HUES6 (cell line): ENCODE measurements at regions not wholly inside any gene's neighbourhood (a gene's known extent, or its start where the extent isn't known, plus 50 kb on each side); places are given as distances from the start of the nearest gene placed in this dataset.
"Not testable (repeated sequence)": the region's sequence is repeated elsewhere in the genome, so short reads cannot be mapped to it uniquely, and the experiment has no call there.

Experiments used
- H3K27ac ChIP-seq: 2 replicates; pipeline ENCODE4 v1.7.0; 2013; ENCODE audit warnings: low read depth, mild to moderate bottlenecking, low read length, inconsistent platforms
- H3K27me3 ChIP-seq: 2 replicates; pipeline ENCODE4 v1.6.1; 2013; ENCODE audit warnings: low read length; ENCODE audit not compliant: control insufficient read depth, insufficient read depth
- H3K36me3 ChIP-seq: 2 replicates; pipeline ENCODE4 v1.6.1; 2013; ENCODE audit warnings: low read length; ENCODE audit not compliant: control insufficient read depth, insufficient read depth
- H3K4me1 ChIP-seq: 2 replicates; pipeline ENCODE4 v1.6.1; 2013; ENCODE audit warnings: low read length; ENCODE audit not compliant: control insufficient read depth, insufficient read depth
- H3K4me3 ChIP-seq: 2 replicates; pipeline ENCODE4 v1.5.1; 2013; ENCODE audit warnings: low read depth, low read length
- H3K9ac ChIP-seq: one replicate; pipeline ENCODE4 v1.6.1; 2013; ENCODE audit warnings: mild to moderate bottlenecking, low read length
- H3K9me3 ChIP-seq: 2 replicates; pipeline ENCODE4 v1.6.1; 2013; ENCODE audit warnings: low read depth, low read length; ENCODE audit not compliant: control insufficient read depth, insufficient read depth

DNA sequence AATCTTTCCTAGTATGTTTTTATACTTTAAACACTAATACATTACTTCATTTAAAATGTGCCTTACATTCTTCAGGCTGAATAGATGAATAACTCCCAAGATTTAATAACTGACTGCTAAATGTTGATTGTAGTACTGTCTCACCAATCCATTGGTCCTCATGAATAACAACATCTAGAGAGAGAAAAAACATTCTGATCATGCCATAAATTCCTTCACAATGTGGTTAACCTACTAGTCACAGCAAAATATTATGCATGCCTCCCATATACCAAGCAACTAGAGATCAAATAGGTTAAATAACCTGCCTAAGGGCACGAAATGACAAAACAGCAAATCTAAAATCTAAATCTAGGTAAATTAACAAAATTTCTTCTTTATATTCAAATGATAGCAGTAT, 66.2 kb downstream of the SYT15 start:
- H3K27me3 ChIP-seq, H3K36me3 ChIP-seq, H3K27ac ChIP-seq, H3K9me3 ChIP-seq, H3K4me3 ChIP-seq, H3K9ac ChIP-seq, H3K4me1 ChIP-seq: not testable (repeated sequence)

DNA sequence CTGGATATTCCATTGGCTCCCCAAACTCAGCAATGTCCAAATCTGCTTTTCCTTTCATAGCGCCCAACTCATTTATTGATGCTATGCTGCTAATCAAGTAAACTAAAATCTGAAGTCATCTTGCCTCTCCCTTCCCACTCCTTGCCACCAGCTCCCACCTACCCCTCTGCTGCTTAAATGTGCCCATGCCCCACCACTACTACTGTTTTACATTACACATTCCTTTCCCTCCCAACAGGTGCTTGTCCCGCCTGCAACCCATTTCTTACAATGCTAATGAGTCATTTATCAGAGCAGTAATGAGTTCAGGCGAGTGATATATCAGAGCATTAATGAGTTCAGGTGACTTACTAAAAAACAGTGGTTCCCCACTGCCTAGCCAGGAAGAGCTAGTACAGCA, 67.2 kb downstream of the SYT15 start:
- H3K4me3 ChIP-seq, H3K9ac ChIP-seq, H3K27ac ChIP-seq, H3K4me1 ChIP-seq, H3K27me3 ChIP-seq, H3K9me3 ChIP-seq, H3K36me3 ChIP-seq: not testable (repeated sequence)

DNA sequence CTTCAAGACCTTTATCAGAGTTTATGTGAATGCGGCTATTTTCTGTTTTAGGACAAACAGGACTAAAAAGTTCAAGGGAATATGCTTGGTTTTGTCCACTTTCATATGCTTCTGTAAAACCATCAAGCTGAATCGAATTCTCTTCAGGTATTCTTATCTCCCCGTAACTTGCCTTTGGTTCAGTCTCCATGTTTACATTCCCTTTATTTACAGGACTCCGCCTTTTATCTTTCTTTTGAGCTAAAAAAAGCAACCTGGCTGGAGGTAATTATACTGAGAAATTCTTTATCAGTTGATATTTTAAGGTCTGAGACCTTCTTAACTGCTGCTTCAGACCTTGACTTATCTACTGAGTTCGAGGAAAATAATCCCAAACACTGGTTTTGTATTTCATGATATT, 72.0 kb downstream of the SYT15 start:
- H3K4me1 ChIP-seq, H3K27ac ChIP-seq, H3K36me3 ChIP-seq, H3K27me3 ChIP-seq, H3K4me3 ChIP-seq, H3K9ac ChIP-seq, H3K9me3 ChIP-seq: not testable (repeated sequence)

DNA sequence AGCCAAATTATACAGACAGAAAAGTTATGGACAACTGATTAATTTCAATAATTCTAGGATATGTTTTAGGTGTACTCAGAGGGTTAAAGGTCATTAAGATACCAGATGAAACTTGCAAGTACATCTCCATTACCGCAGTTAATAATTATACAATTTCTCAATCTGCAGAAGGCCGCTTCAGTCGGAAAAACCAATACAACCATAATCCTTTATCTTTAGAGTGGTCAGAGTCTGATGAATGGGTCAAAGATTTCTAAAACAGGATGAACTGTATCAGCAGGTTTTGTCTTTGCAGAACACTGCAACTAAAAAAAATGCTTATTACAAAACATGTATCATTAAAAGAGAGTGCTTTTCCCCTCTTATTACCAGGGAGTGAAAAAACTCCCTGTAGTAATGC, 78.5 kb downstream of the SYT15 start:
- not testable (repeated sequence) for H3K36me3 ChIP-seq, H3K4me3 ChIP-seq, H3K27ac ChIP-seq, H3K9ac ChIP-seq, H3K27me3 ChIP-seq, H3K9me3 ChIP-seq, H3K4me1 ChIP-seq

DNA sequence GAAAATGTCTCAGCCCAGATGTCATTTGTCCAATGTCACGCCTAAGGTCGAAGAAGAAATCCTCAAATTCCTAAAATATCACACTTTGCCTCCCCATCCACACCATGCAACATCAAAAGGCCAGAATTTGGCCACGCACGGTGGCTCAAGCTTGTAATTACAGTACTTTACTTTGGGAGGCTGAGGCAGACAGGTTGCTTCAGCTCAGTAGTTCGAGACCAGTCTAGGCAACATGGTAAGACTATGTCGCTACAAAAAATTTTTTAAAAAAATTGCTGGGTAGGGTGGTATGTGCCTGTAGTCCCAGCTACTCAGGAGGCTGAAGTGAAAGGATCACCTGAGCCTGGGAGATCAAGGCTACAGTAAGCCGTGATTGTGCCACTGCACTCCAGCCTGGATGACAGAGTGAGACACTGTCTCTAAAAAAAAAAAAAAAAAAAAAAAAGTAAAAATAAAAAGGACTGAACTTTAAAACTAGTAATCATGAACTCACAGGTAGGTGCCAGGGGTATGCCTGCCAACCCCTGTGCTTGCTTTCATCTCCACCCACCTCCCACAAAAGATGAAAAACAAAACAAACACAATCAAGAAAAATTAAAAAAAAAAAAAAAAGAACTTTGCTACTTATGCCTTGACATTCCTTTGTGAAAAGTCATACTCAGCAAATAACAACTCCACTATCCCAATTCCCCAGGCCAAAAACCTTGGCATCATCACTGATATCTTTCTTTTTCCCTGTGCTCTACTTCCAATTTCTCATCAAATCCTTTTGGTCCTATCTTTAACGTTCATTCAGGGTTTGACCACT, 81.3 kb downstream of the SYT15 start:
- H3K9ac ChIP-seq, H3K4me3 ChIP-seq, H3K27ac ChIP-seq, H3K36me3 ChIP-seq, H3K9me3 ChIP-seq, H3K4me1 ChIP-seq, H3K27me3 ChIP-seq: not testable (repeated sequence)

DNA sequence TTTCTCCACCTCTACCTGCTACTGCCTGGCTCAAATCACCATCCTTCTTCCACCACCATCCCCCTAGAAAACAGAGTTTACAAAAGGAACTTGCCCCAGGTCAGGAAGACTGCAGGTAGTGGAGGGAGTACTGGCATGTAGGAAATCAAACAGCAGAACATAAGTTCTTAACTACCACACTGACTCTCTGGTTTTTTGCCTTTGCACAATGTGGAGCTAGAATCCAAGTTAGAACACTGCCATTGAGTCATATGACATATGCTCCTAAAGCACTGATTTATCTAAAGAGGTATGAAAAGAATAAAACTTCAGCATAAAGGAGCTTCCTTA, 81.9 kb downstream of the SYT15 start:
- not testable (repeated sequence) for H3K4me3 ChIP-seq, H3K4me1 ChIP-seq, H3K27ac ChIP-seq, H3K9me3 ChIP-seq, H3K36me3 ChIP-seq, H3K9ac ChIP-seq, H3K27me3 ChIP-seq

DNA sequence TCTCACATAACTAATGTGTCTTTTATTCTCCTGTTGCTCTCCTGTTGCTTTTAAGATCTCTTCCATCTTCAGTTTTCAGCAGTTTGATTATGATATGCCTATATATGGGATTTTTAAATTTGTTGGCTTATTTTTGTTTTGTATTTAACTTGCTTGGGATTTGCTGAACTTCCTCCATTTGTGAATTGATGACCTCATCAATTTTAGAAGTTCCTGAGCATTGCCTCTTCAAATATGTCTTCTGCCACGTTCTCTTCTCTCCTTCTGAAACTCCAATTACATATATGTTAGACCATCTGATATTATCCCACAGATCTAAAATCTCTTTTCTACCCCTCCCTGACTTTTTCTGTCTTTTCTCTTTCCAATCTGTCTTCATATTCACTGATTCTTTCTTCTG, 86.6 kb downstream of the SYT15 start:
- H3K27me3 ChIP-seq, H3K9ac ChIP-seq: not testable (repeated sequence)

DNA sequence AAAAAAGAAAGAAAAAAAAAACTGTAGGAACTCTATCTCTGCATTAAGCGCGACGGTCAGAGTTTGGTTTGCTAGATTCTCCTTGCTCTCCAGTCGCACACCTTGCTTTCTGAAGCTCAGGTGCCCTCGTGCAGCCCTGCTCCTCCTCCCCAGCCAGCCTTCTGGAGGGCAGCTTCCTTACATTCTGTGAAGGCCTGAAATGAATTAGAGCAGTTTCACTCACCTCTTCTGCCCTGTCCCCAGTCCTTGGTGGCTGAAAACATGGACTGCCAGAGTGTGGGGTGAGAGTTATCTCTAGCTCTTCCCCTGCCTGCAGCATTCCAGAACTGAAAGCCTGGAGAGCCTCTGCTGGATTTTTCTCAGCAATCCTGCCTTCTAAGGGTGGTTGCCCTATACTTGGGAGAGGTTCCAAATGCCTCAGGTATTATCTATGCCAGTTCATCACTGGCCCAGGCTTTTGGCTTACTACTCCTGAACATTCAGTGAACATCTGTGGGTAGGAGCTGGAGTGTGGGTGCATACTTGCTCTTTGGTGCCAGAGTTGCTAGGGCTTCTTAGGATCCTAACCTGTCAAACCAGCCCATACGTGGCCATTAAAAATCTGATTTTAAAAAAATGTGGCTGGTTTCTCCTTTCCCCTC, 89.5 kb downstream of the SYT15 start:
- not testable (repeated sequence) for H3K9me3 ChIP-seq, H3K27me3 ChIP-seq, H3K4me1 ChIP-seq, H3K9ac ChIP-seq, H3K27ac ChIP-seq, H3K4me3 ChIP-seq, H3K36me3 ChIP-seq

More for the DNA sequence above, 86.6 kb downstream of the SYT15 start:
- H3K27ac ChIP-seq, H3K36me3 ChIP-seq, H3K4me3 ChIP-seq, H3K9me3 ChIP-seq, H3K4me1 ChIP-seq: not testable (repeated sequence)

DNA sequence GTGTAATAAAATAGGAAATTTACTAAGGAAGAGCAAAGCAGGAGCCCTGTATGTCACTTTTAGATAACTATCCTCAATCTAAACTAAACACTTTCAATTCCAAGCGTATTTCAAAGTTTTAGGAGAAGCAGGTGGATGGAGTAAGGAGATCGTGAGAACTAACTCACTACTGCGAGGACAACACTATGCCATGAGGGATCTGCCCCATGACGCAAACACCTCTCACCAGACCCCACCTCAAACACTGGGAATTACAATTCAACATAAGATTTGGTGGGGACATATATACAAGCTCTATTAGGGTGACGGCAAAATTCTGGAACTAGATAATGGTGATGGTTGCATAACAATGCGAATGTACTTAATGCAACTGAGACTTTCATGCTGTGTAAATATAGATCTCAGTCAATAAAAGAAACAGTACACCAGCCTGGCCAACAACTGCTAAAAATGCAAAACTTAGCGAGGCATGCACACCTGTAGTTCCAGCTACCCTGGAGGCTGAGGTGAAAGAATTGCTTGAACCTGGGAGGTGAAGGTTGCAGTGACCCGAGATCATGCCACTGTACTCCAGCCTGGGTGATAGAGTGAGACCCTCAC, 99.0 kb downstream of the SYT15 start:
- not testable (repeated sequence) for H3K4me3 ChIP-seq, H3K4me1 ChIP-seq, H3K9ac ChIP-seq

DNA sequence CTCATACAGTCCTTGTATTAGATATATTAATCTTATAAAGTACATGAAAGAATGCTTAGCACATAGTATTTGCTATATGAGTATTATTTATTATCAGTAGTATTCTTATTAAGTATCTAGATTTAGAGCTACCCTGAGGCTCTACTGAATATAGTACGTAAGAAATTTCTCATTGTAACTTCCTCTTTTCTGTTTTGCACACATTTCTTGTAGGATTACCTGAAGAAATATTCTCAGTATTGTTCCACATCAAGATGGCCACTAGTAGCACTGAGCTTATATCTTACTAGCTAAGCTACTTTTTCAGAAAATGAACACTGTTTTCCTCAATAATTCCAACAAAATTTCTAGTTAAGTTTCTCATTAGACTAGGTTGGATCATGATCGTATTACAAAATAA, 112.5 kb downstream of the SYT15 start:
- not testable (repeated sequence) for H3K36me3 ChIP-seq, H3K9me3 ChIP-seq, H3K4me1 ChIP-seq, H3K27me3 ChIP-seq, H3K4me3 ChIP-seq, H3K27ac ChIP-seq, H3K9ac ChIP-seq

More for the DNA sequence above, 99.0 kb downstream of the SYT15 start:
- H3K36me3 ChIP-seq, H3K27ac ChIP-seq, H3K27me3 ChIP-seq, H3K9me3 ChIP-seq: not testable (repeated sequence)

DNA sequence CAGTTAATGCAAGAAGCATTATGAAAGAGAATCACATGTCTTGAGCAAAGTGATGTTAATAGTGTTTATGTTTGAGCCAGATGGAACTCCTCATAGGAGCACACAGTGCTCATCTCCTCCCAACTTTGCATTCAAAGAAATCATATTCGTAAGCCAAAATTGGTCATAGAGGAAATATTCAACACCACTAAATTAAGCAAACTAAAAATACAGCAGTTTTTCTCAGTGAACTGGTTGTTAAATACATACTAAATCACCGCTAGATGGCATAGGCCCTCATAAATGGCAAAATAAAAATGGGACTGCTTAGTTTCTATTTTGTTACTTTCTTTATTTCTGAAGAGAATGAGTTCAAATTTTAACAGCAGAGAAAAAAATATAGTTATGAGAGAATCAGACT, 114.3 kb downstream of the SYT15 start:
- not testable (repeated sequence) for H3K4me3 ChIP-seq, H3K27me3 ChIP-seq, H3K4me1 ChIP-seq, H3K9me3 ChIP-seq, H3K9ac ChIP-seq, H3K27ac ChIP-seq, H3K36me3 ChIP-seq
